ENCODE measurements at regions not wholly inside any gene's neighbourhood (a gene's known extent, or its start where the extent isn't known, plus 50 kb on each side); places are given as distances from the start of the nearest gene placed in this dataset.

GRCh38 chr5:87945286-87945650, 323.4 kb downstream of the TMEM161B start:
- TF ChIP-seq EZH2 (IDR thresholded peaks at IDR 0.05) (no peak), POLR2AphosphoS5 (IDR thresholded peaks at IDR 0.05; ENCODE audit: borderline replicate concordance, low read depth, low read length) (no peak), FOXP2 (optimal IDR thresholded peaks at IDR 0.05; ENCODE audit: control extremely low read depth, extremely low read length, insufficient read depth) (no peak)
